ENCODE measurements at regions not wholly inside any gene's neighbourhood (a gene's known extent, or its start where the extent isn't known, plus 50 kb on each side); places are given as distances from the start of the nearest gene placed in this dataset.
"Not testable (repeated sequence)": the region's sequence is repeated elsewhere in the genome, so short reads cannot be mapped to it uniquely, and the experiment has no call there.

DNA sequence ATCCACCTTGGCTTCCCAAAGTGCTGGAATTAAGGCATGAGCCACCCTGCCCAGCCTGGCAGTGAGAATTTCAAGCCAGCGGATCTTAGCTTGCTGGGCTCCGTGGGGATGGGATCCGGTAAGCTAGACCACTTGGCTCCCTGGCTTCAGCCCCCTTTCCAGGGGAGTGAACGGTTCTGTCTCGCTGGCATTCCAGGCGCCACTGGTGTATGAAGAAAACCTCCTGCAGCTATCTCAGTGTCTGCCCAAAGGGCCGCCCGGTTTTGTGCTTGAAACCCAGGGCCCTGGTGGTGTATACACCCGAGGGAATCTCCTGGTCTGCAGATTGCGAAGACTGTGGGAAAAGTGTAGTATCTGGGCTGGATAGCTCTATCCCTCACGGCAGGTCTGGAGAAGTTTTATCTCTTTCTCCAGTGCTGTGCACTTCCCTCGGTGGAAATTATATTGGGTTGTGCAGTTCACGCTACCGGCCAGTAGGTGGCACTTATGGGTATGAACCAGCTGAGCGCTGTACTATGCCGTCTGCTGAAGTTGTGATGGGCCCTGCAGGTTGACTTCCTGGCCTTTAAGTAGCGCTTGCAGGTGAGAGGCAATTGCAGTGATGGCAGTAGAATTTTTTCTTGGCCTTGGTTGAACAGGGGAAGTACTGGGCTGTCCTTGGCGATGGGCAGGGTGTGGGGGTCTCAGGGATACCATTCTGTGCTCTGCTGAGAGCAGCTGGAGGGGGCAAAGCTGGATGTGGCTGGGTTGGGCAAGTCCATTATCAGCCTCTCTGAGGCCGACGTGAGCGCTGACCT, 138.0 kb upstream of the MTPN start:
- DNase-seq (ENCODE audit: low spot score): no peak
- H3K4me3 ChIP-seq: no peak overlapping the region

DNA sequence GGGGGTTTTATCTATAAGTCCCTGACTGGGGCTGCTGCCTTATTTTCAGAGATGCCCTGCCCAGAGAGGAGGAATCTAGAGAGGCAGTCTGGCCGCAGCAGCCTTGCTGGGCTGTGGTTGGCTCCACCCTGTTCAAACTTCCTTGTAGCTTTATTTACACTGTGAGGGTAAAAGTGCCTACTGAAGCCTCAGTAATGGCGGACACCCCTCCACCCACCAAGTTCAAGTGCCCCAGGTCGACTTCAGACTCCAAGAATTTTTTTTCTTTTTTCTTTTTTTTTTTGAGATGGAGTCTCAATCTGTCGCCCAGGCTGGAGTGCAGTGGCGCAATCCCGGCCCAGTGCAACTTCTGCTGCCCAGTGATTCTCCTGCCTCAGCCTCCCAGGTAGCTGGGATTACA, 137.3 kb upstream of the MTPN start:
- not testable (repeated sequence) for H3K27ac ChIP-seq; DNase-seq (ENCODE audit: low spot score); H3K4me3 ChIP-seq

More for the DNA sequence above, 138.0 kb upstream of the MTPN start:
- H3K27ac ChIP-seq: no peak overlapping the region
- TF ChIP-seq, protein P1, sequence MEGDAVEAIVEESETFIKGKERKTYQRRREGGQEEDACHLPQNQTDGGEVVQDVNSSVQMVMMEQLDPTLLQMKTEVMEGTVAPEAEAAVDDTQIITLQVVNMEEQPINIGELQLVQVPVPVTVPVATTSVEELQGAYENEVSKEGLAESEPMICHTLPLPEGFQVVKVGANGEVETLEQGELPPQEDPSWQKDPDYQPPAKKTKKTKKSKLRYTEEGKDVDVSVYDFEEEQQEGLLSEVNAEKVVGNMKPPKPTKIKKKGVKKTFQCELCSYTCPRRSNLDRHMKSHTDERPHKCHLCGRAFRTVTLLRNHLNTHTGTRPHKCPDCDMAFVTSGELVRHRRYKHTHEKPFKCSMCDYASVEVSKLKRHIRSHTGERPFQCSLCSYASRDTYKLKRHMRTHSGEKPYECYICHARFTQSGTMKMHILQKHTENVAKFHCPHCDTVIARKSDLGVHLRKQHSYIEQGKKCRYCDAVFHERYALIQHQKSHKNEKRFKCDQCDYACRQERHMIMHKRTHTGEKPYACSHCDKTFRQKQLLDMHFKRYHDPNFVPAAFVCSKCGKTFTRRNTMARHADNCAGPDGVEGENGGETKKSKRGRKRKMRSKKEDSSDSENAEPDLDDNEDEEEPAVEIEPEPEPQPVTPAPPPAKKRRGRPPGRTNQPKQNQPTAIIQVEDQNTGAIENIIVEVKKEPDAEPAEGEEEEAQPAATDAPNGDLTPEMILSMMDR (IDR thresholded peaks at IDR 0.05): no peak

DNA sequence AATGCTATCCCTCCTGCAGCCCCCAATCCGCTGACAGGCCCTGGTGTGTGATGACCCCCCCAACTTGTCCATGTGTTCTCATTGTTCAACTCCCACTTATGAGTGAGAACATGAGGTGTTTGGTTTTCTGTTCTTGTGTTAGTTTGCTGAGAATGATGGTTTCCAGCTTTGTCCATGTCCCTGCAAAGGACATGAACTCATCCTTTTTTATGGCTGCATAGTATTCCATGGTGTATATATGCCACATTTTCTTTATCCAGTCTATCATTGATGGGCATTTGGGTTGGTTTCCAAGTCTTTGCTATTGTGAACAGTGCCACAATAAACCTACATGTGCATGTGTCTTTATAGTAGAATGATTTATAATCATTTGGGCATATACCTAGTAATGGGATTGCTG, 131.9 kb upstream of the MTPN start:
- not testable (repeated sequence) for DNase-seq (ENCODE audit: low spot score); H3K4me3 ChIP-seq; H3K27ac ChIP-seq

DNA sequence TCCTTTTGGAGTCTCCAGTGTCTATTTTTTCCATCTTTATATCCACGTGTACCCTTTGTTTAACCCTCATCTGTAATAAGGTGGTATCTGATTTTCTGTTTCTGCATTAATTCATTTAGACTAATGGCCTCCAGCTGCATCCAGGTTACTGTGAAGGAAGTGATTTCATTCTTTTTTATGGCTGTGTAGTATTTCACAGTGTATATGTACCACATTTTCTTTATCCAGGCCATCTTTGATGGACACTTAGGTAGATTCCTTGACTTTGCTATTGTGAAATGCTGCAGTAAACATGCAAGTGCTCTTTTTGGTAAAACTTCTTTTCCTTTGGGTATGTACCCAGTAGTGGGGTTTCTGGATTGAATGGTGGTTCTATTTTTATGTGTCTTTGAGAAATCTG, 128.0 kb upstream of the MTPN start:
- H3K27ac ChIP-seq: no peak overlapping the region
- H3K4me3 ChIP-seq: no peak overlapping the region
- TF ChIP-seq, protein P1 (IDR thresholded peaks at IDR 0.05): no peak
- DNase-seq (ENCODE audit: low spot score): no peak

DNA sequence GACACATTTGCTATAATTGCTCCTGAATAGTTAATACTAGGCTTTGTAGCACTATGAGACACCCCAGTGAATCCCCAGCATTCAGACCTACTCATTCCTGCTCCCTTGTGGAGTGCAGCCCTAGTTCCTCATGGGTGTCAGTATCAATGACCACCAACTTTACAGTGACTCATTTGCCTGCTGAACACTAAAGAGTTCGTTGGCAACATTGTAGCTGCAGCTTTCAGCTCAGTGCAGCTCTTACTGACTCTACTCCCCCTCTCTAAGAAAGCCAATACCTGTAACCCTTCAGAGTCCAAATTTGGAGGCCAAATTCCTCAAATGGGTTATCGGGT, 127.1 kb upstream of the MTPN start:
- no peak overlapping the region for H3K4me3 ChIP-seq
- TF ChIP-seq, protein P1 (IDR thresholded peaks at IDR 0.05): no peak
- H3K27ac ChIP-seq: no peak overlapping the region
- no peak for DNase-seq (ENCODE audit: low spot score)

DNA sequence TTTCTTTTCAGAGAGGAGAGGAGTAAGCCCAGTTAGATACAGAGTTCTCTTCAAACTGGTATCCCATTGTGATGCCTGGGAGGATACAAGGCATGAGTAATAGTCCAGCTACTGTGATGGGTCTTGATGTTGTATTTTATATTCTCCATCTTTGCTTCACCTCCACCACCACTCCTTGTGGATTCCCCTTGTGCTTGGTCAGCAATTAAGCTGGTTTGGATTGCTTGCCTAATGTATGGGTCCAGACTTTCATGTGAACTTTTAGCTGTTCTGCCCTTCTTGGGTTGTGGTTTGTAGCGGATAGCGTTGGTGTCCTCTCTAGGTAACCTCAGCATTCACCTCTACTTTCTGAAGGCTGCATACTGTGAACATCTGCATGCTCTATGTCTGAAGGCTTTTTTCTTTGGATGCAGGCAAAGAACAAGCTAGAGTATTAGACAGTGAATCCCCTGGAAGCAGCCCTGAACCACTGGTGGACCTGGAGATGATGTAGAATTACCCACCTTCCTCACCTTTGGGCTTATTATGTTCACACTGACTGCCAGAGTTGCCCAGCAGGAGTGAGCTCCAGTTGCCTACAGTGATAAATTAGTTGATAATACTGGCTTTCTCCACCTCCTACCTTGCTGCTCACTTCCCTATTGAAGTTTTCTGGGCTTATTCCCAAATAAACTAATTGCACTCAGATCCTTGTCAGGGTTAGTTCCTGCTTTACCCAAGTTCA, 126.5 kb upstream of the MTPN start:
- TF ChIP-seq, protein P1 (IDR thresholded peaks at IDR 0.05): no peak
- no peak overlapping the region for H3K4me3 ChIP-seq
- no peak for DNase-seq (ENCODE audit: low spot score)
- no peak overlapping the region for H3K27ac ChIP-seq

DNA sequence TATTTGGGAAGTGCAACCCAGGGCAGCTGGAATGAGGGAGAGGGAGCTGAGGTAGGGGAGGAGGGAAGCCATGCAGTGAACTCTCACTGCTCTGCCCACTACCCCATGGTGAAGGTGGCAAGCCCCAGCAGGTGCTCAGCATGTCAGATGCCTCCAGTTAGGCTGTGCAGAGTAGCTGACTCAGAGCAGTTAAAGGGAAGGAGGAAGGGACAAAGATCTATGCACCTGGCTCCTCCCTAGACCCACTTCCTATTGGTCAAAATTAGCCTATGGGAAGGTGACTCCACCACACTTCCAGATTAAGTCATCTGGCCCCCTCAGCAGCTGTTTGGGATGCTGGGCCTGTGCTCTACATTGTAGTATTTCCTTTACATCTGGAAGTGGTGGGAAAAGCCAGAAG, 125.7 kb upstream of the MTPN start:
- Histone ChIP-seq H3K4me3 (no peak overlapping the region), H3K27ac (no peak overlapping the region)
- TF ChIP-seq, protein P1 (IDR thresholded peaks at IDR 0.05): no peak
- no peak for DNase-seq (ENCODE audit: low spot score)

DNA sequence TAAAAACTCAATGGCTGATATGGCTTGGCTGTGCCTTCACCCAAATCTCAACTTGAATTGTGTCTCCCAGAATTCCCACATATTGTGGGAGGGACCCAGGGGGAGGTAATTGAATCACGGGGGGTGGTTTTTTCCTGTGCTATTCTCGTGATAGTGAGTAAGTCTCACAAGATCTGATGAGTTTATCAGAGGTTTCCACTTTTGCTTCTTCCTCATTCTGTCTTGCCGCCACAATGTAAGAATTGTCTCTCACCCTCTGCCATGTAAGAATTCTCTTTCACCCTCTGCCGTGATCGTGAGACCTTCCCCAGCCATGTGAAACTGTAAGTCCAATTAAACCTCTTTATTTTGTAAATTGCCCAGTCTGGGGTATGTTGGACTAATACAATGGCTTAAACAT, 115.6 kb upstream of the MTPN start:
- not testable (repeated sequence) for DNase-seq (ENCODE audit: low spot score); H3K4me3 ChIP-seq; H3K27ac ChIP-seq
